GM23248 (cell line): ENCODE measurements at regions not wholly inside any gene's neighbourhood (a gene's known extent, or its start where the extent isn't known, plus 50 kb on each side); places are given as distances from the start of the nearest gene placed in this dataset.

Source experiments
- EZH2 ChIP-seq: fragments of 200-600 bp; sonication (generic); IDR thresholded peaks from 2 replicates; pipeline ENCODE4 v1.6.1; 2018; ENCODE audit warnings: antibody characterized with exemption, mild to moderate bottlenecking; ENCODE audit not compliant: insufficient read depth, poor library complexity, severe bottlenecking
- EZH2phosphoT487 ChIP-seq: fragments of 200-600 bp; sonication (generic); IDR thresholded peaks from 2 replicates; pipeline ENCODE4 v1.6.1; 2018; ENCODE audit warnings: antibody characterized with exemption, moderate library complexity, mild to moderate bottlenecking, low read depth; ENCODE audit not compliant: insufficient read depth

DNA sequence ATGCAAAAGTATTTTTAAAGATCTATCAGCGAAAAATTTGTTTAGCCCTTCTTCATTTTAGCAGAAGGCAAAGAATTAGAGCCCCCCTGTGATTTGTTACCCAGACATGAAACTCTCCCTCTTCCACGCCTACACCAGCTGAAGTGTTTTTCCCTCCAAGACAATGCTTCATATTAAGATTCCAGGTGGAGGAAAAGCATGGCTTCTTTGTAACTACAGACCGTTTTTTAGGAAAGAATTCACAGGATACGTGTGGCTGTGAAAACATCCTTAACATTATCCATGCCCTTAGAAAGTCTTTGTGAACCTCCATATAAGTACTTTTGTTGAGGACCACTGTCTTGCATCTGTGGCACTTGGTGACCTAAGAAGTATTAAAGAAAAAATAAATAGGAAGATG, 121.8 kb upstream of the MTAP start:
- TF ChIP-seq EZH2 (no peak), EZH2phosphoT487 (no peak)
